Transverse colon (tissue), 4 donors: ENCODE measurements at regions not wholly inside any gene's neighbourhood (a gene's known extent, or its start where the extent isn't known, plus 50 kb on each side); places are given as distances from the start of the nearest gene placed in this dataset.

ENCODE experiments used
- DNase-seq: peaks from one replicate; pipeline ENCODE4 v3.0.0-alpha.2; 2019
- H3K27ac ChIP-seq, 4 donors: fragments of 200-600 bp; sonication (generic); 2 replicates each; pipeline ENCODE4 v1.5.1; 2016 to 2018; ENCODE audit warnings: inconsistent platforms in 4 of 4
- H3K27me3 ChIP-seq: fragments of 200-600 bp; sonication (generic); 2 replicates; pipeline ENCODE4 v1.5.1; 2017; ENCODE audit warnings: inconsistent platforms
- H3K36me3 ChIP-seq, 4 donors: fragments of 200-600 bp; sonication (generic); 2 replicates each; pipeline ENCODE4 v1.5.1; 2017 to 2019; ENCODE audit warnings: inconsistent platforms in 4 of 4
- H3K4me1 ChIP-seq, 4 donors: fragments of 200-600 bp; sonication (generic); 2 replicates each; pipeline ENCODE4 v1.5.1; 2017 to 2020; ENCODE audit warnings: inconsistent platforms in 4 of 4
- H3K4me3 ChIP-seq, 4 donors: fragments of 200-600 bp; sonication (generic); 1 replicate in 1 of 4; 2 replicates in 3 of 4; pipeline versions ENCODE4 v1.5.1 to v1.6.1; 2017 to 2019; ENCODE audit warnings: inconsistent platforms in 4 of 4
- H3K9me3 ChIP-seq, 2 donors: fragments of 200-600 bp; sonication (generic); 2 replicates each; pipeline ENCODE4 v1.5.1; 2017 to 2019; ENCODE audit warnings: inconsistent platforms in 2 of 2
- CTCF ChIP-seq, 5 experiments: fragments of 200-600 bp in 3 of 5; fragments of 450-650 bp in 2 of 5; sonication (generic) in 3 of 5; IDR thresholded peaks; 1 replicate in 2 of 5; 2 replicates in 3 of 5; pipeline ENCODE4 v1.5.1; 2016 to 2017; ENCODE audit warnings: antibody characterized with exemption in 5 of 5, inconsistent platforms in 3 of 5, mild to moderate bottlenecking in 2 of 5, moderate library complexity in 1 of 5
- EP300 ChIP-seq: sonication (generic); formaldehyde crosslinking; IDR thresholded peaks from one replicate; pipeline ENCODE4 v1.6.1; 2017; ENCODE audit warnings: antibody characterized with exemption, low read depth
- POLR2A ChIP-seq: fragments of 450-650 bp; IDR thresholded peaks from one replicate; pipeline ENCODE4 v1.6.1; 2016; ENCODE audit warnings: antibody characterized with exemption, mild to moderate bottlenecking, moderate library complexity
- POLR2AphosphoS5 ChIP-seq, 3 donors: sonication (generic); formaldehyde crosslinking; IDR thresholded peaks; one replicate each; pipeline ENCODE4 v1.6.1; 2016; ENCODE audit warnings: antibody characterized with exemption in 3 of 3
- WGBS, 2 donors: methylation state at CpG; one replicate each; pipeline ENCODE4 v1.1.5; 2018; ENCODE audit warnings: low coverage in 1 of 2; 5-methylcytosine and 5-hydroxymethylcytosine counted together
- in situ Hi-C, 4 donors: fragments of 200-750 bp; cut with MboI; loops; one replicate each; pipeline versions ENCODE4 v1.15.0 to v1.15.1; 2017; ENCODE audit warnings: low sequenced_read_pairs in 3 of 4, low pct_ligation_motif_present in 1 of 4, low pct_unique_long_range_greater_than_20kb in 1 of 4
- intact Hi-C: fragments of 100-400 bp; cut with DNase I; formaldehyde crosslinking; loops from one replicate; pipeline ENCODE4 v1.15.1; 2023; ENCODE audit warnings: low total_unique reads

- Histone ChIP-seq H3K27ac (no peak overlapping the region), H3K36me3 (no peaks in the 10 kb centered on the region), H3K4me1 (peaks cover 0 to 3% (median 0%) of the 10 kb centered on the region in 4 donors), H3K27me3 (no peaks in the 10 kb centered on the region), H3K4me3 (no peak overlapping the region), H3K9me3 (no peaks in the 10 kb centered on the region)
- intact Hi-C loops (no loop called here), in situ Hi-C loops (loop anchor here in 2 of 4 donors (25.0 kb wide), 1 partner anchor 568 kb away; no protein-coding TSS in a partner anchor)
- no peak for DNase-seq
- 53 to 62% methylated on average over 3 of the region's 3 CpGs for WGBS, 2 donors
- no peak for TF ChIP-seq EP300
- TF ChIP-seq POLR2A, result no peak
- no peak for TF ChIP-seq CTCF (IDR thresholded peaks at IDR 0.05)
- no peak for TF ChIP-seq POLR2AphosphoS5 (IDR thresholded peaks at IDR 0.05)
Observed at GRCh38 chr3:109743981-109744380, 406.6 kb upstream of the DPPA4 start.

- Histone ChIP-seq H3K27me3 (no peaks in the 10 kb centered on the region), H3K27ac (no peak overlapping the region), H3K4me3 (no peak overlapping the region), H3K4me1 (no peaks in the 10 kb centered on the region), H3K9me3 (no peaks in the 10 kb centered on the region), H3K36me3 (no peaks in the 10 kb centered on the region)
- no peak for DNase-seq
- in situ Hi-C loops (no loop called here), intact Hi-C loops (no loop called here)
- 79 to 84% methylated on average over 5 of the region's 5 CpGs for WGBS, 2 donors
- TF ChIP-seq EP300, result no peak
- TF ChIP-seq POLR2A, result no peak
- no peak for TF ChIP-seq POLR2AphosphoS5 (IDR thresholded peaks at IDR 0.05)
- no peak for TF ChIP-seq CTCF (IDR thresholded peaks at IDR 0.05)
Observed at GRCh38 chr3:109772520-109772919, 435.2 kb upstream of the DPPA4 start.

GRCh38 chr3:109774108-109774507 is 436.8 kb upstream of the DPPA4 start:
- no peak for DNase-seq
- WGBS, 2 donors, result 71 to 86% methylated on average over 2 of the region's 2 CpGs
- Histone ChIP-seq H3K36me3 (no peaks in the 10 kb centered on the region), H3K27me3 (no peaks in the 10 kb centered on the region), H3K9me3 (no peaks in the 10 kb centered on the region), H3K4me3 (no peak overlapping the region), H3K27ac (no peak overlapping the region), H3K4me1 (no peaks in the 10 kb centered on the region)
- TF ChIP-seq EP300, result no peak
- TF ChIP-seq POLR2AphosphoS5 (IDR thresholded peaks at IDR 0.05), result no peak
- no peak for TF ChIP-seq CTCF (IDR thresholded peaks at IDR 0.05)
- no peak for TF ChIP-seq POLR2A
- in situ Hi-C loops (no loop called here), intact Hi-C loops (no loop called here)

GRCh38 chr3:109784285-109784684 is 446.9 kb upstream of the DPPA4 start:
- Histone ChIP-seq H3K4me3 (no peak overlapping the region), H3K27me3 (no peaks in the 10 kb centered on the region), H3K9me3 (no peaks in the 10 kb centered on the region), H3K27ac (no peak overlapping the region), H3K4me1 (no peaks in the 10 kb centered on the region), H3K36me3 (no peaks in the 10 kb centered on the region)
- no peak for DNase-seq
- intact Hi-C loops (no loop called here), in situ Hi-C loops (no loop called here)
- 72 to 88% methylated on average over 1 of the region's 1 CpG for WGBS, 2 donors
- TF ChIP-seq CTCF (IDR thresholded peaks at IDR 0.05), result no peak
- TF ChIP-seq POLR2AphosphoS5 (IDR thresholded peaks at IDR 0.05), result no peak
- no peak for TF ChIP-seq EP300
- no peak for TF ChIP-seq POLR2A
